ENCODE measurements at regions not wholly inside any gene's neighbourhood (a gene's known extent, or its start where the extent isn't known, plus 50 kb on each side); places are given as distances from the start of the nearest gene placed in this dataset.
A peak's percentile ranks its signal among the peaks of the same experiment; 100 is the strongest.
"Not testable (repeated sequence)": the region's sequence is repeated elsewhere in the genome, so short reads cannot be mapped to it uniquely, and the experiment has no call there.

- ATAC-seq (peak; percentile 93), DNase-seq (peak in 1 of 2 donors; percentile 66)
- intact Hi-C loops (cut with DNase I, micrococcal nuclease) = loop anchor here (5.0 to 10.0 kb wide), 2 partner anchors 98 to 101 kb away; no protein-coding TSS in a partner anchor
Measured at GRCh38 chr9:33623658-33624586, 99.9 kb downstream of the ANKRD18B start.

GRCh38 chr9:33628318-33628717 lies 104.3 kb downstream of the ANKRD18B start:
- not testable (repeated sequence) for DNase-seq, ATAC-seq
- intact Hi-C loops (cut with DNase I, micrococcal nuclease) = loop anchor here in 1 of 2 donors (10.0 kb wide), 1 partner anchor 96 kb away; no protein-coding TSS in a partner anchor

- intact Hi-C loops (cut with DNase I, micrococcal nuclease) = loop anchor here in 1 of 2 donors (10.0 kb wide), 1 partner anchor 96 kb away; no protein-coding TSS in a partner anchor
- no peak for DNase-seq
- no peak for ATAC-seq
Measured at GRCh38 chr9:33628865-33629410, 104.9 kb downstream of the ANKRD18B start.

GRCh38 chr9:33633636-33634035 lies 109.6 kb downstream of the ANKRD18B start:
- intact Hi-C loops (cut with DNase I, micrococcal nuclease) = no loop called here
- DNase-seq = no peak
- ATAC-seq = no peak

- ATAC-seq = no peak
- intact Hi-C loops (cut with DNase I, micrococcal nuclease) = no loop called here
Measured at GRCh38 chr9:33637881-33638280, 113.8 kb downstream of the ANKRD18B start.

GRCh38 chr9:33638391-33638915 lies 114.4 kb downstream of the ANKRD18B start:
- intact Hi-C loops (cut with DNase I, micrococcal nuclease) = no loop called here
- DNase-seq = no peak
- no peak for ATAC-seq

More at GRCh38 chr9:33637881-33638280, 113.8 kb downstream of the ANKRD18B start:
- DNase-seq = no peak

- intact Hi-C loops (cut with DNase I, micrococcal nuclease) = no loop called here
- DNase-seq (no peak), ATAC-seq (no peak)
Measured at GRCh38 chr9:33645706-33646105, 121.7 kb downstream of the ANKRD18B start.

GRCh38 chr9:33649463-33649862 lies 125.4 kb downstream of the ANKRD18B start:
- ATAC-seq = no peak
- no peak for DNase-seq
- intact Hi-C loops (cut with DNase I, micrococcal nuclease) = no loop called here

GRCh38 chr9:33651125-33651524 lies 127.1 kb downstream of the ANKRD18B start:
- no peak for DNase-seq
- ATAC-seq = no peak
- intact Hi-C loops (cut with DNase I, micrococcal nuclease) = no loop called here

- ATAC-seq = no peak
- intact Hi-C loops (cut with DNase I, micrococcal nuclease) = no loop called here
- DNase-seq = no peak
Measured at GRCh38 chr9:33659921-33660320, 135.4 kb upstream of the PRSS3 start.

- DNase-seq (no peak), ATAC-seq (no peak)
- intact Hi-C loops (cut with DNase I, micrococcal nuclease) = no loop called here
Measured at GRCh38 chr9:33660772-33661171, 134.6 kb upstream of the PRSS3 start.

GRCh38 chr9:33661176-33661575 lies 134.2 kb upstream of the PRSS3 start:
- intact Hi-C loops (cut with DNase I, micrococcal nuclease) = no loop called here
- no peak for DNase-seq
- ATAC-seq = no peak

- intact Hi-C loops (cut with DNase I, micrococcal nuclease) = no loop called here
- ATAC-seq = no peak
- DNase-seq = no peak
Measured at GRCh38 chr9:33662871-33663270, 132.5 kb upstream of the PRSS3 start.

GRCh38 chr9:33676194-33676745 lies 119.1 kb upstream of the PRSS3 start:
- DNase-seq; ATAC-seq; intact Hi-C loops (cut with DNase I, micrococcal nuclease): not testable (repeated sequence)

- DNase-seq (peak; percentile 21 to 22), ATAC-seq (peak; percentile 62)
- intact Hi-C loops (cut with DNase I, micrococcal nuclease) = no loop called here
Measured at GRCh38 chr9:33676746-33677505, 118.4 kb upstream of the PRSS3 start.

GRCh38 chr9:33677506-33677809 lies 117.9 kb upstream of the PRSS3 start:
- DNase-seq = no peak
- no peak for ATAC-seq
- intact Hi-C loops (cut with DNase I, micrococcal nuclease) = no loop called here

- ATAC-seq (no peak), DNase-seq (no peak)
- intact Hi-C loops (cut with DNase I, micrococcal nuclease) = no loop called here
Measured at GRCh38 chr9:33677961-33678360, 117.4 kb upstream of the PRSS3 start.

- DNase-seq (no peak), ATAC-seq (no peak)
- intact Hi-C loops (cut with DNase I, micrococcal nuclease) = no loop called here
Measured at GRCh38 chr9:33682551-33682950, 112.8 kb upstream of the PRSS3 start.

- intact Hi-C loops (cut with DNase I, micrococcal nuclease) = no loop called here
- DNase-seq = no peak
- ATAC-seq = no peak
Measured at GRCh38 chr9:33684831-33685230, 110.5 kb upstream of the PRSS3 start.
